ENCODE measurements at regions not wholly inside any gene's neighbourhood (a gene's known extent, or its start where the extent isn't known, plus 50 kb on each side); places are given as distances from the start of the nearest gene placed in this dataset.

DNA sequence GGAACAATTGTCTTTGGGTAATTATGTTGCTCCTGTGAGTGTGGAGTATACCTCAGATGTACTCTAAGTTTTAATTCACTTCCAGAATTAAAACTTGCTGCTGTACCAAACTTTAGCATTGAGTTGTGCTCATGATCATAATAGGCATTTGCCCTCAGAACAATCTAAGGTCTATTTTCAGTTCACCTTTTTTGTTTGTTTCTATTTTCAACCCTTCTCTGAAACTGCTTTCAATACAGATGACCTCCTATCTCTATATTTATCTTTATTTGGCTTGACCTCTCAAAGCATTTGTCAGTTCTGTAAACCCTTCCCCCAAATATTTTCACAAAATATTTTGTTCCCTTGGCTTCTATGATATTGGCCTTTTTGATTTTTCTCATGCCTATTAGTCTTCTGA lies 873.0 kb downstream of the OLFM4 start:
- DNase-seq (ENCODE audit: low read depth): no peak
- H3K4me3 ChIP-seq (ENCODE audit: low read length): no peak overlapping the region
- TF ChIP-seq, protein P1, sequence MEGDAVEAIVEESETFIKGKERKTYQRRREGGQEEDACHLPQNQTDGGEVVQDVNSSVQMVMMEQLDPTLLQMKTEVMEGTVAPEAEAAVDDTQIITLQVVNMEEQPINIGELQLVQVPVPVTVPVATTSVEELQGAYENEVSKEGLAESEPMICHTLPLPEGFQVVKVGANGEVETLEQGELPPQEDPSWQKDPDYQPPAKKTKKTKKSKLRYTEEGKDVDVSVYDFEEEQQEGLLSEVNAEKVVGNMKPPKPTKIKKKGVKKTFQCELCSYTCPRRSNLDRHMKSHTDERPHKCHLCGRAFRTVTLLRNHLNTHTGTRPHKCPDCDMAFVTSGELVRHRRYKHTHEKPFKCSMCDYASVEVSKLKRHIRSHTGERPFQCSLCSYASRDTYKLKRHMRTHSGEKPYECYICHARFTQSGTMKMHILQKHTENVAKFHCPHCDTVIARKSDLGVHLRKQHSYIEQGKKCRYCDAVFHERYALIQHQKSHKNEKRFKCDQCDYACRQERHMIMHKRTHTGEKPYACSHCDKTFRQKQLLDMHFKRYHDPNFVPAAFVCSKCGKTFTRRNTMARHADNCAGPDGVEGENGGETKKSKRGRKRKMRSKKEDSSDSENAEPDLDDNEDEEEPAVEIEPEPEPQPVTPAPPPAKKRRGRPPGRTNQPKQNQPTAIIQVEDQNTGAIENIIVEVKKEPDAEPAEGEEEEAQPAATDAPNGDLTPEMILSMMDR (conservative IDR thresholded peaks at IDR 0.05; ENCODE audit: low read depth, low read length): no peak

DNA sequence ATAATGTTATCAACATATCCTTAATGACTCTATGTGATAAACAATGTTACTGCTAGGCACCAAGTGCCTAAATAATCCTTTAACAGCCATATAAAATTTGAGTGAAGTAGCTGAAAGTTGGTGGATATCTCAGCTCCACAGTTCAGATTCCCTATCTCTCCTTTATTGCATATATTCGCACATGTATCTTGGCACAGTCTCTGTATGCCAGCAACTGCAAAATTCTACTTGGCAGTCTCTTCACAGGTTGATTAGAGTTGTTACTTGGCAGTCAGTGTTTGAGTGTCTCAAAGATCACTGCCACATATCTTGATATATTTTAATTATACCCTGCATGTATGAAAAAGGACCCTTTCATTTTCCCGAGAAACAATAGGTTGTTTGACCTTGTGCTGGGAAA lies 879.3 kb downstream of the OLFM4 start:
- TF ChIP-seq, protein P1 (conservative IDR thresholded peaks at IDR 0.05; ENCODE audit: low read depth, low read length): no peak
- no peak for DNase-seq (ENCODE audit: low read depth)
- no peak overlapping the region for H3K4me3 ChIP-seq (ENCODE audit: low read length)

DNA sequence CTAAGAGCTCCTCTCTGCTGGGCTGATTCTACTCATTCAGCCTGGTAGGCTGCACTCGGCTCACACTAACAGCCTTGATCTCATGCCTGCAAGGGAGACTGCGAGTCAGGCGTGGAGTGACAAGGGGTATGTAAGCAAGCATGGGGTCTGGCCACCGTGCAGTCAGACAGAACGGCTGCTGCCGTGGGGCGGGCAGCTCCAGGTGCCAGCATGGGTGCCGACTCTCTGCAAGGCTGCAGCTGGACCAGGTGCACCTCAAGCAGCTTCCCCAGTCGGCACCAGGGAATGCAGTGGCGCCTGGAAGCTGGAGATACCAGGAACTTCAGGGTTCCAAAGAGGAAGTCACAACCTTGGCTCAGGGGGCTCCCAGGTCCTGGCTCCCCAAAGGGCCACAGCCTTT lies 892.3 kb downstream of the OLFM4 start:
- H3K4me3 ChIP-seq (ENCODE audit: low read length): no peak overlapping the region
- TF ChIP-seq, protein P1 (conservative IDR thresholded peaks at IDR 0.05; ENCODE audit: low read depth, low read length): no peak
- no peak for DNase-seq (ENCODE audit: low read depth)

DNA sequence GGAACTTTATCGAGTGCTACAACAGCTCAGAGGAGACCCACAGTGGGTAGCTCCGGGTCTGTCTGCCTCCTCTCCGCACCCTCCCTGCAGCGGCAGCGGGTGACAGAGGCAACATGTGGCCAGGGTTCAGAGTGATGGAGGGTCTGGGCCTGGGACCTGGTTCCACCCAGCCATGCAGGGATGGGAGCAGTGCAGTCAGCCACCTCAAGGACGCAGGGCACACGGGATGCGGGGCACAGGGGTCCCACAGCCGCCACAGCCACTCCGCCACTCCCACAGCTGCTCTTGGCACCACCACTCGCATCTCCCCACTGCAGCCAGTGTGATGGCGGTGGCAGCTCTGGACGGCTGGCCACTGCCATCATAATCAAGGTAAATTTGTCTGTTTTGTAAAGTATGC lies 892.9 kb downstream of the OLFM4 start:
- H3K4me3 ChIP-seq (ENCODE audit: low read length): no peak overlapping the region
- TF ChIP-seq, protein P1 (conservative IDR thresholded peaks at IDR 0.05; ENCODE audit: low read depth, low read length): no peak
- DNase-seq (ENCODE audit: low read depth): no peak

DNA sequence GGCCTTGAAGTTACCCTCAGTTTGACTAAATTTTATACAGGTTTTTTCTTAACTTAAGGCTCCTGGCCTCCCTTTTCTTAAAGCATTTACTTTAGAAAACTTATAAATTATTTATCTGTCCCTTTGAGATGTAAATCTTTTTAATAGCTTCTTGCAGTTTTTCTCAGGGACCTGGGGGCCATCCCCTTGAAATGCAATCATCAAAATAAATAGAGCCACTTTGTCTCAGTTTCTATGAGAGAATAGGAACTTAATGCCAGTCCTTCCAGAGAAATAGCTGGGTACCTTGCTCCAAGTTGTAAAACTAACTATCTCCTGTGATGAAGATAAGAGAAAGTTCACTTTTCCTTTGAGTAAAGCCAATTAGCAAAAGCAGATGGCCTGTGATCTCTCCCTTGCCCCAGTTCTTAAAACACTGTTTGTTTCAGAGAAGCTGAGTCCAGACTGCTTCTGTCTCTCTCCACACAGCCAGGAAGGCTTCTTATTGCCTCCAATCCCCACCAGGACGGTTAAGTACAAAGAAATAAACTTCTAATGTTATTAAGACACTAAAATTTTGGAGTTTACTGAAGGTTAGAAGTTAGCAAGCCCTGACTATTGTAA lies 913.1 kb downstream of the OLFM4 start:
- DNase-seq (ENCODE audit: low read depth): no peak
- TF ChIP-seq, protein P1 (conservative IDR thresholded peaks at IDR 0.05; ENCODE audit: low read depth, low read length): no peak
- H3K4me3 ChIP-seq (ENCODE audit: low read length): no peak overlapping the region

DNA sequence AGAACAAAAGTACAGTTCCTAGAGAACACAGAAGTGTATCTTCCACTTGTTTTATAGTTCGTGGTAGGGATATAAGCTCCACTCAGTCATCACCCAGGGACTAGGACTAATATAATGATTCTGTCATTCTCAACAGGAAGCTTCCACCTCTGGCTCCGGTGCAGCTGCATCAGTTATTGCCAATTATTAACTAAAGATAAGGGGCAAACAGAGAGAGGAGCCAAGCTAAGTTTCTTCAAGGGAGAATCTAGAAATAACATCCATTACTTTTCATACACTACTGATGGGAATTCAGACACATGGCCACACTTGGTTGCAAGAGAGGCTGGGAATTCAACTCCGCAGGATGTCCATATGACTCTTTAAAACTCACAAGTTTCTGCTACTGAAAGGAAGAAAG lies 917.9 kb downstream of the OLFM4 start:
- no peak overlapping the region for H3K4me3 ChIP-seq (ENCODE audit: low read length)
- no peak for DNase-seq (ENCODE audit: low read depth)
- TF ChIP-seq, protein P1 (conservative IDR thresholded peaks at IDR 0.05; ENCODE audit: low read depth, low read length): no peak

DNA sequence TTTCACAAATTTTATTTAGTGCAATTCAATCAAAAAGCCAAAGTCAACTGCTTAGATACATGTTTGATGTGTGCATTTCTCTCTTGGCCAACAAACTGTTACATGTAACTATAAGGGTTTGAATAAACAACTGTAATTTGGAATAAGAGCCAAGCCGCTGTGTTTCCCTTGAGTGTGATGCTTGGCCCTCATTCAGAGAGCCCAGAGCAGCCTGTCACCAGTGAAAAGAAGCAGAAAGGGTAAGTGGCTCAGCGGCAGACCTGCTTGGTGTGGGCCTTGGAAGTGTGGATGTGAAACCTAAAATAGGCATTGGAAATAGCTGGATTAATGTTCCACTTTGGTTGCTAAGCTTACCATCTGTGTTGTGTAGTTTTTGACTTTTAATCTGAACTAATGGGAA lies 924.6 kb downstream of the OLFM4 start:
- no peak overlapping the region for H3K4me3 ChIP-seq (ENCODE audit: low read length)
- DNase-seq (ENCODE audit: low read depth): no peak
- TF ChIP-seq, protein P1 (conservative IDR thresholded peaks at IDR 0.05; ENCODE audit: low read depth, low read length): no peak

Measured in retinal pigment epithelial cell (primary cell).